Adipocyte (in vitro differentiated cells): ENCODE measurements at regions not wholly inside any gene's neighbourhood (a gene's known extent, or its start where the extent isn't known, plus 50 kb on each side); places are given as distances from the start of the nearest gene placed in this dataset.

Experiments
- DNase-seq: peaks from one replicate; pipeline ENCODE4 v3.0.0-alpha.2; 2015; ENCODE audit warnings: low read depth
- H3K27me3 ChIP-seq: replicated peaks from 2 replicates; pipeline ENCODE4 v1.7.0; 2013; ENCODE audit warnings: mild to moderate bottlenecking, low read length, moderate library complexity; ENCODE audit not compliant: control insufficient read depth, insufficient read depth
- H3K36me3 ChIP-seq: 2 replicates; pipeline ENCODE4 v1.7.0; 2013; ENCODE audit warnings: low read length, mild to moderate bottlenecking, moderate library complexity; ENCODE audit not compliant: control insufficient read depth, insufficient read depth, severe bottlenecking
- H3K4me1 ChIP-seq: 2 replicates; pipeline ENCODE4 v1.7.0; 2013; ENCODE audit warnings: mild to moderate bottlenecking, low read length, moderate library complexity; ENCODE audit not compliant: control insufficient read depth, insufficient read depth
- H3K4me3 ChIP-seq: 2 replicates; pipeline ENCODE4 v1.7.0; 2013; ENCODE audit warnings: mild to moderate bottlenecking, low read length, moderate library complexity
- H3K9ac ChIP-seq: 2 replicates; pipeline ENCODE4 v1.7.0; 2013; ENCODE audit warnings: mild to moderate bottlenecking, low read length, moderate library complexity
- H3K9me3 ChIP-seq: 2 replicates; pipeline ENCODE4 v1.7.0; 2013; ENCODE audit warnings: mild to moderate bottlenecking, low read length, moderate library complexity; ENCODE audit not compliant: control insufficient read depth

- H3K9ac ChIP-seq: no peak overlapping the region
These were observed 280.1 kb downstream of the PTPRC start for GRCh38 chr1:198918920-198919319.

DNA sequence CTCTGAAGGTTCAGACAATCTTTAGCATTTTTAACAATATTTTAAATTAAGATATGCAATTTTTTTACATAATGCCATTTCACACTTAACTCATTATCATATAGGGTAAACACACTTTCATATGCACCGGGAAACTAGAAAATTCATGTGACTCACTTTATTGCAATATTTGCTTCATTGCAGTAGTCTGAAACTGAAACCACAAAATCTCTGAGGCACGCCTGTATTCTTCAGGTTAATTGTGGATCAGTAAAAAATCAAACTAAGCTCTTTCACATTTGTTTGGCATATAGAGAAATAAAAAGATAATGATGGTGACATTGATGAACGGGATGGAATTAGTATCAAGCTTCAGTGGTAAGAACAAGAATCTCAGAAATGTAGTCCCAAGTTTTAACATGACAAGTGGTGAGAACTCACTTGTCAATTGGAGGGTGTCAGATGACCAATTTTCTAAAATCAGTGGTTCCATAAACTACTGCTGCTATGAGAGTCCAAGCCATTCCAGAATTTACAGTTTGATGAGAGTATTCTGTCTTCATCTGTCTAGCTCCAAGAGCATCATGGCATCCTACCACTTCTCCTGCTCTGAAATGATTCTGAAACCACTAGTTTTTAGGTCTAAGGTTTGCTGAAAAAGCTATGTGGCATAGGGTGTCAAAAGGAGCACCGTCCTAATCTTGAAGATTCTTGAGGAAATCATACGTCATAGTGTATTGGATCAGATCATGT lies 281.0 kb downstream of the PTPRC start:
- no peaks in the 10 kb centered on the region for H3K27me3 ChIP-seq
- H3K4me3 ChIP-seq: no peak overlapping the region
- H3K4me1 ChIP-seq: peaks cover 21% of the 10 kb centered on the region
- no peak overlapping the region for H3K9ac ChIP-seq
- DNase-seq: no peak
- H3K36me3 ChIP-seq: no peaks in the 10 kb centered on the region
- no peaks in the 10 kb centered on the region for H3K9me3 ChIP-seq

More at GRCh38 chr1:198918920-198919319, 280.1 kb downstream of the PTPRC start:
- Histone ChIP-seq H3K36me3 (no peaks in the 10 kb centered on the region), H3K4me1 (peaks cover 22% of the 10 kb centered on the region), H3K4me3 (no peak overlapping the region), H3K27me3 (no peaks in the 10 kb centered on the region), H3K9me3 (no peaks in the 10 kb centered on the region)
- DNase-seq: no peak

- Histone ChIP-seq H3K27me3 (no peaks in the 10 kb centered on the region), H3K4me1 (peaks cover 10% of the 10 kb centered on the region), H3K36me3 (no peaks in the 10 kb centered on the region), H3K9me3 (no peaks in the 10 kb centered on the region), H3K4me3 (no peak overlapping the region), H3K9ac (no peak overlapping the region)
- no peak for DNase-seq
These were observed 284.0 kb downstream of the PTPRC start for GRCh38 chr1:198922638-198923430.

DNA sequence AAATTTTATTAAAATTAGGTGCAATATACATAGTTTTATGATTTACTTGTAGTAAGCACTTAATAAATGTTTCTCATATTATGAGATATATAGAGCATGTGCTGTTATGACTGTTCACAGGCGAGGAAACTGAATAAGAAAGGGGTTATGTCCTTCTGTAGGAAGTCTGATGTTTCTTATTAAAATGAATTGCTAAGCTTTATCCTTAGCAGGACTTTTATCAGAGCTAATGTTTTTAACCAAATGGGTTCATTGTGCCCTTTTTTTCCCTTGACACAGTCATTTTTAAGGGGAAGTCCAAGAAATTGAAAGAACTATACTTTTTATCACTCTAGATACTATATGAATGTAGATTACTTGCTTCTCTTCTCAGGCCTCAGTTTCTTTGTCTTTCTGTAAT lies 285.2 kb downstream of the PTPRC start:
- no peak for DNase-seq
- H3K4me3 ChIP-seq: no peak overlapping the region
- no peaks in the 10 kb centered on the region for H3K27me3 ChIP-seq
- no peaks in the 10 kb centered on the region for H3K36me3 ChIP-seq
- peaks cover 4% of the 10 kb centered on the region for H3K4me1 ChIP-seq
- no peaks in the 10 kb centered on the region for H3K9me3 ChIP-seq
- H3K9ac ChIP-seq: no peak overlapping the region

DNA sequence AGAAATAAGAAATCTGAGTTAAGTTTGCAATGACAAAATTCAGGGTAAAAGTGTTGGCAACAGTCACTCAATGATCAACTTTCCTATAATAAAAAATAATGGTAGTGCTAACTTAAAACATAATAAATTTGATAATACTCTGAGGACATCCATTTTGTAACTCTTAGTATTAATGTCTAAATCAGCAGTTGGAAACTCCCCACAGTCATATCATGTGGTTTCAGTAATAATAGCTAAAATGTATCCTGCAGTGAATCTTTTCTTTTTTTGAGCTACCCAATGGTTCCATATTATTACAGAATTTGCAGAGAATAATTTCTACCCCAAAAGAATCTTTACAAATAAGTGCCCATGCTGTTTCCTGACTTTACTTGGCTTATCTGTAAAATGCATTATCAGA lies 286.7 kb downstream of the PTPRC start:
- H3K9ac ChIP-seq: no peak overlapping the region
- DNase-seq: no peak
- no peaks in the 10 kb centered on the region for H3K36me3 ChIP-seq

GRCh38 chr1:198927129-198927528 lies 288.3 kb downstream of the PTPRC start:
- Histone ChIP-seq H3K36me3 (no peaks in the 10 kb centered on the region), H3K9ac (no peak overlapping the region), H3K4me1 (peaks cover 10% of the 10 kb centered on the region), H3K4me3 (no peak overlapping the region), H3K9me3 (no peaks in the 10 kb centered on the region), H3K27me3 (no peaks in the 10 kb centered on the region)
- DNase-seq: no peak

More for the DNA sequence above, 286.7 kb downstream of the PTPRC start:
- no peaks in the 10 kb centered on the region for H3K27me3 ChIP-seq
- H3K4me1 ChIP-seq: peaks cover 8% of the 10 kb centered on the region
- H3K4me3 ChIP-seq: no peak overlapping the region
- no peaks in the 10 kb centered on the region for H3K9me3 ChIP-seq

- H3K36me3 ChIP-seq: no peaks in the 10 kb centered on the region
- no peak overlapping the region for H3K4me3 ChIP-seq
These were observed 290.3 kb downstream of the PTPRC start for GRCh38 chr1:198929111-198929604.

GRCh38 chr1:198929961-198930599 lies 291.2 kb downstream of the PTPRC start:
- DNase-seq: peak; percentile 55
- peaks cover 26% of the 10 kb centered on the region for H3K4me1 ChIP-seq
- no peaks in the 10 kb centered on the region for H3K27me3 ChIP-seq
- no peaks in the 10 kb centered on the region for H3K9me3 ChIP-seq
- H3K9ac ChIP-seq: no peak overlapping the region
- no peaks in the 10 kb centered on the region for H3K36me3 ChIP-seq
- H3K4me3 ChIP-seq: no peak overlapping the region

More at GRCh38 chr1:198929111-198929604, 290.3 kb downstream of the PTPRC start:
- H3K9ac ChIP-seq: no peak overlapping the region
- H3K9me3 ChIP-seq: no peaks in the 10 kb centered on the region
- peaks cover 17% of the 10 kb centered on the region for H3K4me1 ChIP-seq
- DNase-seq: no peak
- H3K27me3 ChIP-seq: no peaks in the 10 kb centered on the region

- H3K9me3 ChIP-seq: no peaks in the 10 kb centered on the region
- peak; percentile 54 for DNase-seq
- H3K9ac ChIP-seq: no peak overlapping the region
- no peak overlapping the region for H3K4me3 ChIP-seq
- peaks cover 30% of the 10 kb centered on the region for H3K4me1 ChIP-seq
- H3K36me3 ChIP-seq: no peaks in the 10 kb centered on the region
- H3K27me3 ChIP-seq: no peaks in the 10 kb centered on the region
These were observed 293.6 kb downstream of the PTPRC start for GRCh38 chr1:198932351-198932991.

GRCh38 chr1:198933515-198934222 lies 294.8 kb downstream of the PTPRC start:
- DNase-seq: peak; percentile 48
- Histone ChIP-seq H3K9ac (no peak overlapping the region), H3K4me3 (no peak overlapping the region), H3K27me3 (no peaks in the 10 kb centered on the region), H3K9me3 (no peaks in the 10 kb centered on the region), H3K4me1 (peaks cover 30% of the 10 kb centered on the region), H3K36me3 (no peaks in the 10 kb centered on the region)
